HuH-7.5 (cell line): ENCODE measurements at regions not wholly inside any gene's neighbourhood (a gene's known extent, or its start where the extent isn't known, plus 50 kb on each side); places are given as distances from the start of the nearest gene placed in this dataset.
"Not testable (repeated sequence)": the region's sequence is repeated elsewhere in the genome, so short reads cannot be mapped to it uniquely, and the experiment has no call there.

Experiments used
- DNase-seq: peaks from one replicate; pipeline ENCODE4 v3.0.0; 2011; ENCODE audit warnings: low spot score

DNA sequence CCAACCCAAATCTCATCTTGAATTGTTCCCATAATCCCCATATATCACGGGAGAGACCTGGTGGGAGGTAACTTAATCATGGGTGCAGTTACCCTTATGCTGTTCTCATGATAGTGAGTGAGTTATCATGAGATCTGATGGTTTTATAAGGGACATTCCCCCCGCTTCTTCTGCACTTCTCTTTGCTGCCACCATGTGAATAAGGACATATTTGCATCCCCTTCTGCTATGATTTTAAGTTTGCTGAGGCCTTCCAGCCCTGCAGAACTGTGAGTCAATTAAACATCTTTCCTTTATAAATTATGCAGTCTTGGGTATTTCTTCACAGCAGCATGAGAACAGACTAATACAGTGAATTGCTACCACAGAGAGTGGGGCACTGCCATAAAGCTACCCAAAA lies 179.1 kb downstream of the LRIG3 start:
- no peak for DNase-seq

DNA sequence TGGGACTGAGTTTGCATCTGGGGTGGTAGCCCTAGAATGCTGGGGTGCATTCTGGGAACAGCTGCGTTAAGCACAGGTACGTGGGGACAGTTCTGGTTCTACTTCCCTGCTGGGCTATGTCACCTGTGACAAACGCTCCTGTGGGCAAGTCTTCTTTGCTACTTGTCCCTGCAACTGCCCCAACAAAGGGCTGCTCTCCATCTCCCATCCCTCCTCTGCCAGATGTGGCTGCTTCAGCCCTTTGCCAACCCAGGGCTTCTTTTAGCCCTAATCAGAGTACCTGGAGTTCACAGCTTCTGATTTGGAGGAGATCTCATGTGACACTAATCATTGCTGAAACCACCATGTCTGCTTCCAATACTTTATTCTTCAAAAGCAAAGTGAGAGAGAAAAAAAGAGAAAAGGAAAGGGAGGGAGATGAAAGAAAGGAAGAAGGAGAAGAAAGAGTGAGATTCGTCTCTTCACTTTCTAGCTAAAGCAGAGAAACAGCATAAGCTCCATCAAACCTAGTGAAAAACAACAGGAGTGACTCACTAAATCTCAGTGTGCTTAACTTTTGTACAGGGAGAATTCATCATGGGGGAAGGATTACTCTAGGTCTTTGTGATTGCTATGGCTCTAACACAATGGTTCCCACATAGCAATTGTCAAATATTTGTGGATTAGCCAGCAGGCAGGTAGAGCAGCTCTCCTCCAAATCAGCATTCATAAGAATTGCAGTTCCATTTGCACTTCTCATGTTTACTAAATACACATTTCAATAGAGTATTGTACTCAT lies 174.8 kb downstream of the LRIG3 start:
- DNase-seq: no peak

DNA sequence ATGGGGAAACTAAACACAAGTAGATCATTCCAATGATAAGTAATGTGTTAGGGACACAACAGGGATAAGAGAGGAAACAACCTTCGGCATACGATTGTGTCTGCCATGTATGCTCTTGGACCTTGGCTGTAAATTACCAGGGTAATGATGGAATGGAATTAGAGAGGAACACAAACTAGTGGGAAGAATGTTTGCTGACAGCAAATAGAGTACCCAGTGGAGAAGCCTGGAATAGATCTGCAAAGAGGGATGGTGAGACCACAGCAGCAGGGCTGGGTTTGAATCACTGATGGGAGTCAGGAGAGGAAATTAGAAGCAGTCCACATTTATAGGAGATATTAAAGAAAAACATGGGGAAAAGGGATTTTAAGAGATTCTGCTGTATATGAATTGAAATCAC lies 172.8 kb downstream of the LRIG3 start:
- no peak for DNase-seq

DNA sequence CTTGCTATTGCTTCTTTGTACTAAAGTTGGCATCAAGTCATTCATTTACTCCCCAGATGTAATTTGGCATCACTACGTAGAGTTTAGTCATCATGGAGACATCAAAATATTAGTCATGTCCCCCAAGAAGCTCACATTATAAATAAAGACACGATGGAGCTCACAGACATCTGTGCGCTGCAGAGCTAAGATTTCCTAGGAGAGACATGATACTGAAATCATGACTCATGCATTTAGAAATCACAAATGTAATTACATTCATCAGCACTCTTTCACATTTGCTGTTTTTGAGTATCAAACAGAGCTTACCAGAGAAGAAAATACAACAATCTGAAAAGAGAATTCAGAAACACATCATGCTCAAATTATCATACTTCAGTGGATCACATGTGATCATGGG lies 169.8 kb downstream of the LRIG3 start:
- no peak for DNase-seq

DNA sequence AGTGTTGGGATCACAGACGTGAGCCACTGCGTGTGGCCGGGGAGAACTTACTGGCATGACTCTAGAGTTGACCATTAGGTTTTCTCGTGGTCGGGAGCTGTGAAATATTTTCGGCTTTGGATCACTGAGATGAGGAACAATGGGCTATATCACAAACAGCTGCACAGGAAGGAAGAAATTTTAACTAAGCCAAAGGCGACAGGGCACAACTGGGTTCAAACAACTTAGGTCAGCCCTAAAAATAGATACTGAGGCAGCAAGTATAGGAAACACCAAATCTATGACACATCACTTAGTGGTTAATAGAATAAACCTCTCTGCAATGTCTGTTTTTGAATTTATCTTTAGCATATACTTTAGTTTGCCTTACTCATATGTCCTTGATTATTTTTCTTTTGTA lies 162.9 kb downstream of the LRIG3 start:
- no peak for DNase-seq

DNA sequence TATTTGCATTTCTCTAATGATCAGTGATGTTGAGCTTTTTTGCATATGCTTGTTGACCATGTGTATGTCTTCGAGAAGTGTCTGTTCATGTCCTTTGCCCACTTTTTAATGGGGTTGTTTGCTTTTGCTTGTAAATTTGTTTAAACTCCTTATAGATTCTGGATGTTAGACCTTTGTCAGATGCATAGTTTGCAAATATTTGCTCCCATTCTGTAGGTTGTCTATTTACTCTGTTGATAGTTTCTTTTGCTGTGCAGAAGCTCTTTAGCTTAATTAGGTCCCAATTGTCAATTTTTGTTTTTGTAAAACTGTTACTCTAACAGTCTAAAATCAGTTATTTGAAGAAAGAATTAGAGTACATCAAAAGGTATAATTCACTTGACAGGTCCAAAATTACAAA lies 160.6 kb downstream of the LRIG3 start:
- not testable (repeated sequence) for DNase-seq

DNA sequence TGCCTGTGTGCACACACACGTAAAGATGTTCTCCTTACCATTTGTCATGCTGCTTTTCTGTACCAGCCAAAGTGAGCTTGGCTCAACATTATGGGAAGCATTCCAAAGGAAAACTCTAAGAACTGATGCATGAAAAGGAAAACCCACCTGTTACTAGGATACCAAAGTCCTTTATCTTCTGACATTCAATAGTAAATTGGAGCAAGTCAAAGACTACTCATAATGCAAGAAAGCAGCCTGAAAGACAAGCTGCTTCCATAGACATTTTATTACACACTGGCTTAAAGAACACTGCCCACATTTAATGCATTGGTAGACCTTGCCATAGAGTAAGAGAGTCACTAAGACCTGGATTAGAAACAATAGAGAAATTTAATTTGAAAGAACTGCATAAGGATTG lies 159.0 kb downstream of the LRIG3 start:
- no peak for DNase-seq

DNA sequence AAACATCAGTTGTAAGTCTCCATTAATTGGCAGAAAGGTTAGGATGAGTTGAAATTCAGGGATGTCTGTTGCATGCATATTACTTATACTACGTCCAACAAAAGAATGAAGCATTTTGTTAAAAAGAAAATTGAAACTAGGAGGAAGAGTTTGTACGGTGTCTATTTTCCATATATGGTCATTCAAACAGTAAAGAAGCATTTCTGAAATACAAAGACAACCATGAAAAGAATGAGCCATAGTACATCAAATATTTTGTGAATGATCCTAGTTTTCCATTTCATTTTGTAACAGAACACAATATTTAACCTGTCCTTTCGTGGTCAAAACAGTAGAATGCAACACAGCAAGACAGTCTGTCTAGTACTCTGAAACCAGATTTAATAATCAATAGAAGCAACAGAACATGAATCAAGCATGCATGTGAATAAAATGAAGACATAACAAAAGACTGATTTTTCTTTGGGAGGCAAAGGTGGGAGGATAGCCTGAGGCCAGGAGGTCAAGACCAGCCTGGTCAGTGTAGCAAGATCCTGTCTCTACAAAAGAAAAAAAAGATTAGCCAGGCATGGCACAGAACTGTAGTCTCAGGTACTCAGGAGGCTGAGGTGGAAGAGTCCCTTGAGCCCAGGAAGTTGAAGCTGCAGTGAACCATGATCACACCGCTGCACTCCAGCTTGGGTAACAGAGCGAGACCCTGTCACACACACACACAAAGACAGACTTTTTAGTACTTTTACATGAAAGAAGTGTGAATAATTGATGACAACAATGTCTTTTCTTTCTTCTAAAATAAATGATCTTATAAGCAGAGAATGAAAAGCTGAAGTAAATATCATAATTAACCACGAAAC lies 156.0 kb downstream of the LRIG3 start:
- DNase-seq: no peak

DNA sequence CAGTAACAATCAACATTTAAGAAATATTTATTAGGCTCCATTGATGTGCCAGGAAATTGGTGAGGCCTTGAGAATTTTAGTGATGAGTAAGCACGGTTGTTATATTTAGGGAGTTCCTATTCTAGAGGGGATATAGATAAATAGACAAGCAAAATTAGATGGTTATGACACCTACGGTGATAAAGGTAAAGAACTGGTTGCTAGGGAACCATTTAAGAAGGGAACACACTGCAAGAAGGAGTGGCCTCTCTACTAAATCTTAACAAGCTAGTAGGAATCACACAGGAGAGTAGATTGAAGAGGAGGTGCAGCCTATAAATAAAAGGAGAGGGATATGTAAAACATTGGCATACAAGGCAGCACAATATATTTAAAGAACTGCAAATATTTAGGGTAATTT lies 155.2 kb downstream of the LRIG3 start:
- no peak for DNase-seq

DNA sequence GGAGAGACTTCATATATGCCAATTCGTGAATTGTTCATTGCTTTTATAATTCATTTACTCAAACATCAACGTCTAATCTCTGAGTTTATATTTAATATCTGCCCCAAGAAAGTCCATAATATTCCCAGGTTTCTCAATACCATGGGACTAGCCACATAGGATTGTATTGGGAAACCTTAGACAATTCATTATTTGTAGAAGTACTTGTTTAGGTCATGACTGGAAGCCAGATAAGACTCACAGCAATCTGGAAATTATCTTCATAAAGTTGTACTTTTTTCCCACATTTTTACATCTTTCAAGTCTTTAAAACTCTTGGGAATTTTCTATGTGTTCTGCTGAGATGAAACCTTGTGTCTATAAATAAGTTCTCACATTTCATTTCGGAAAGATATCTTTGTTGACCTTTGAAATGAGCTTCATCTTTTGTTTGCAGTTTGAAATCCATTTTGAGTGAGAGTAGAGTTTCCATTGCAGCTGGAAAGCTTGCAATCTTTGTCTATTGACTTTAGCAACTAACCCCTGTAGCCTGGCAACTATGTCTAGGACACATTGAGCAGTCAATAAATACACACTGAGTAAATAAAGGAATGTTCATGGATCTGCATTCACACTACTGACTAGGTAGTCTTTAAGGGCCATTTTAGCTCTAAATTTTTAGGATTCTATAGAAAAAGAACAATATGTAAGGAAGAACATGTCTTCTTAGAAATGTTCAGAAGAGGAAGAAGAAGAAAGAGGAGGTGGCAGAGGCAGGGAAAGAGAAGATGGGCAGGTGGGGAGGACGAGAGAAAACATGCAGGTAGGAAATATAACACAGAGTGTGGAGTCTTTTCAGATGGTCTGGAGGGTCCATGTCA lies 154.4 kb downstream of the LRIG3 start:
- peak; percentile 19 for DNase-seq

DNA sequence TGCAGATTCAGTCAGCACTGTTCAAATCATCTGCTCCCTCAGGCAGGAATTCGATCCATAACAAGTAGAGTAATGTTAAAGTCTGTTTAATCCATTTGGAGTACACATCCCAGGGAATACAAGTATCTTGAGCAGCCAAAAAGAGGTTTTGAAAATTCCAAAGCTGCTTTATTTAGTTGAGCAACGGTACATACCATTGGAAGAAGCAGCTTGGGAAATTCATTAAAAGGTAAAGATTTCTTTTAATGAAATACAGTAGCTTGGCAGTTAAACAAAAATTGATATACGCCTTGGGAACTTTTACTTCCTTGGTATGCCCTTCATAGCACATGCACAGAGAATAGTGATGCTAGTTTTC lies 153.8 kb downstream of the LRIG3 start:
- DNase-seq: no peak

DNA sequence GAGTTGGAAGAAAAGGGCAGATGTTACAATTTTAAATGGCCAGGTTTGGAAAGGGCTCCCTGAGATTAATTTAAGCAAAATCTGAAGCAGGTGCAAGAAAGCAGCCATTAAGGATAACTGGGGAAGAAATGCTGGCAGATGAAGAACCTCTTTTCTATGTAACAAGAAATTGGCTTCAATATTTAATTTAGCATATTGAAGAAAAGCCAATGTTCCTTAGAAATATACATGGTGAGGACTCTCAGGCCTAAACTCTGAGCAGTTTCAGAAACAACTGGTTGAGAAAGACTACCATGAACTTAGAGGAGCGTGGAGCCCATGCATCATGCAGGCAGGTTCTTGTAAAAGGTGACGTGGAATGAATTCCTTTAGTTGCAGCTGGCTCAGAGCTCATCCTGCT lies 152.8 kb downstream of the LRIG3 start:
- no peak for DNase-seq

DNA sequence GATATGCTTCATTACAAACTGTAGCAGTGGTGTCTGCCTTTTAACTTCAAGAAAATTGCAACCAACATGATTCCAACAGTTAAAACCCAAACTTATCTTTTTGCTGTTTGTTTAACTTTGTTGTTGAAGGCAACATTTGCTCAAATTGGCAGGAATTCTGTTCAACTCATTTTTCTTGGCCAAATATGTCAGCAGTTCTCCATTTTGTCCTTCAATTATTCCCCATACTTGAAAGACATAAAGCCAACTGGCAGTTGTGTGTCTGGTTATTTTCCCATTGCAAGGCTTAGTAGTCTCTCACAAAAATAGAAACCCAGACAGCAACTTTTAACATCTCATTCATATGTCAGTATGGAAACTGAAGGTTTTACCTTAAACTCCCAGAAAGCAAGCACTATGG lies 146.3 kb downstream of the LRIG3 start:
- no peak for DNase-seq

DNA sequence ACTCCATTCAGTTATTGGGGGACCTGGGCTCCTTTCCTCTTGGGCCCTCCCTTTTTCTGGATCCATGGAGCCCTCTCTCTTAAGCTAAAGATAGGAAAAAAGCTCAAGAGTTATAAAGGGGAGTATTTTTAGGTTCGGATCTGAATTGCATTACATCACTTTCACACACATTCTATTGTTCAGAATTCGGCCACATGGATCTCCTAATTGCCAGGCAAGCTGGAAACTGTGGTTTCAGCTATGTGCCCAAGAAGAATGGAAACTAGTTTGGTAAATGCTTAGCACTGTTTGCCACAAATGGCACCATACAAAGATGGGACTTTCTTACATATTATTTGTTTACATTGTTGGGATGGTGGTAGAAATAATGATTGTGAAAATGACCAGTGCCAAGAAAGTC lies 145.6 kb downstream of the LRIG3 start:
- no peak for DNase-seq

DNA sequence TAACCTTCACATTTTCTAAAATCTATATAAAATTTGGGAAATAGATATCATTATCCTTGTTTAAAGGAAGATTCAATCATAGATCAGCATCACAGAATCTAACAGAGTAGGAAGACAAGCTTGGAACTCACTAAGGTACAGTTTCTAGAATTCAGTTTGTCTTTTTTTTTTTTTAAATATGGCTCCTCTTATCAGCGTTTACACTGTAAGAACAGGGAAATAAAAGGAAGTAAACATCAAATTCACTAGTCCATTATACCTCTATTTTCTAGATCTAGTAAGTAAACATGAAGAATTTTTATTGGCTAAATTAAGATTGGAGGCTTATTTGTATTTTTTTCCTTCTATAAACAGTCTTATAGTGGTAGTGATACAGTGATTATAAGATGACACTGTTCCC lies 144.9 kb downstream of the LRIG3 start:
- no peak for DNase-seq

DNA sequence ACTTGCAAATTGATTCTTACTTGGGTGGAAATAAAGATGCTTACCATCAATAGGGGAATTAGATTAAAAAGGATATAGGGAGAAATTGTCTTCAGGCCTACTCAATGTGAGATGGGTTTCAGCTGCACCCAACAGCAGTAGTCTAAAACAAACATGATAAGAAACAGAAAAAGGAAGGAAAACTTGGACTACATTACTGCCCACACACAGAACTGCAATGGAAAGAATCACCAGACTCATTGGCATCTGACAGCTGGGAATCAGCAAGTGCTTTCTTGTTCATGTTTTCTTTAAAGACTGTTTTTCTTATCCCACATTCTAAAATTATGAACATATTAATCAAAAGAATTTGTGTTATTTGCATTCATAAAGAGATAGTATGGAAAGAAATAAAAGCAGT lies 144.2 kb downstream of the LRIG3 start:
- no peak for DNase-seq

DNA sequence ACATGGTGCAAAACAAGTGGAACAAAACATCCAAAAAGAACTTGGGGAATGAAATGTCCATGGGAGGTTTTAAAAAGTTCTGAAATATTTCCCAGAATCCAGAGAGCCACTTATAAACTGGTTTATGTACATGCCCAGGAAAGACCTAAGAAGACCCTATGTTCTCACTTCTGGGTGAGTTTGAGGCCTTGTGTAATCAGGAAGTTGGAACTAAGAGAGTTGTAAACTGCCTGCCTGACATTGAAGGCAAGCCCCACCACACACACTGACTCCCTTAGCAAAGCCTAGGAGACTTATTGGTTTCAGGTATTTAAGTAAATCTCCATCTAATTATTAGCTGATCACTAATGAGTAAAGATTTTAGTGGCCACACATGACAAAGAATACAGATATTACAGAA lies 142.5 kb downstream of the LRIG3 start:
- DNase-seq: no peak

DNA sequence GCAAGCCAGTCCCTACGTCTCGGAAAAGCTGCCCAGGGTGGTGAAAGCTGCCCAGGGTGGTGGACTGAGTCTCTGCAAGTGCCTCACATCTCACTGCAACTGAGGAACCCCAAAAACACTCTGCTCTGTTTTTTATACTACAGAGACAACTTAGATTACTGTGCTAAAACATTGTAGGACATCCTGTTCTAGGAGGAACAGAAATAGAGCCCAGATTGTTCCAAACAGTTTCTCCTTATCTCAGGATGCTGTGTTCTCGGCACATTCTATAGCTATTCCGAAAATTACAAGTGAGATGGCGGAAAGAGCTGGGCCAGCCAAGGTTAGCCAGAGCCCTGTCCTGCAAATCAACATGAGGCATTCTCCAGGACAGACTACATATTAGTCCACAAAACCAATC lies 138.7 kb downstream of the LRIG3 start:
- no peak for DNase-seq

DNA sequence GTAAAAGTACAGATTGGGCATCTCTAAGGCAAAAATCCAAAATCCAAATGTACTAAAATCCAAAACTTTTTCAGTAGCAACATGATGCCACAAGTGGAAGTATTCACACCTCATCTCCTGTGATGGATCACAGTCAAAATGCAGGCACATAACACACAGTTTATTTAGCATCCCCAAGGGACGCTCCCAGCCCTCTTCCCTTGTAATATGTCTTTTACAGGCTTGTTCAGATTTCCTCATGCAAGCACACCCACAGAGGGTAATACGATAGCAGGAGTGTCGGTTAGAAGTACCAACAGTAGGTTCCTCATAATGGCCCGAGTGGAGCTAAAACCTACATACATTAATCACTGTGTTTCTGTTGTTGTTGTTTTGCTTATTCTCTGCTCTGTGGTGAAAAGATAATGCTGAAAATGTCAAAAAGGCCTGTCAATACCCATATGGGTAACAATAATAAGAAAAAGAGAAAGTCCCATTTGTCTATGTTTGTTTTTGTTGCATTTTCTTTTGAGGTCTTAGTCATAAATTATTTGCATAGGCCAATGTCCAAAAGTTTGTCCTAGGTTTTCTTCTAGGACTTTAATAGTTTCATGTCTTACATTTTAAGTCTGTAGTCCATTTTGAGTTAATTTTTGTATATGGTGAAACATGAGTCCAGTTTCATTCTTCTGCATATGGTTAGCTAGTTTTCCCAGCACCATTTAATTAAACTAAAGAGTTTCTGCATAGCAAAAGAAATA lies 133.1 kb downstream of the LRIG3 start:
- no peak for DNase-seq

DNA sequence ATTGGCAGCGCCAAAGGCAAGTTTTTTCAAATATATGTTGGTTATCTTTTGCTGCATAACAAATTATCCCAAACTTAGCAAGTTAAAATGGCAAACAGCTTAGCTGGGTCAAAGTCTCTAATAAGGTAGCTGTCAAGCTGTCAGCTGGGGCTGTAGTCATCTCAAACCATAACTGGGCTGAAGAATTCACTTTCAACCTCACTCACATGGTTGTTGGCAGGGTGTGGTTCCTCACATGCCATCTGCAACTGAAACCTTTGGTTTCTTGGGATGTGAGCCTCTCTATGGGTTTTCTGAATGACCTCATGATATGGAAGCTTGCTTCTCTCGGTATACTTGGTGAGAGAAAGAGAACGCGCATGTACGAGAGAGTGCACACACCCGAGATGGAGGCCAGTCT lies 125.4 kb downstream of the LRIG3 start:
- DNase-seq: no peak

DNA sequence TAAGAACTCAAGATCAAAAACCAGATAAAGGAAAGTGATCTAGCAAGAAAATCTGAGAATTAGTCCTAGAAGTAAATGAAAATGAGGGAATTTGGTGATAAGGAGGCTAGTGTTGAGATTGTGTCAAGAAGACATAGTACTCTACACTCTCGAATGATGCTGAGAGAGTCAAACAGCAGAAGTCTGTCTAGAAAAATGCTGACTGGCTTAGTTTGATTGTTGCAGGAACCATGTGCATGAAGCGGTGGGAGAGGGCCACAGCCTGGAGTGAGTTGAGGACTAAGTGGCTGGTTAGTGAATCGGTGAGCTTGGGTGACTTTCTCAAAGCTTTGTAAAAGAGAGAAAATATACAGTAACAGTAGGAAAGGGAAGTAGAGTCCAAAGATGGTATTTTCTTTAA lies 124.5 kb downstream of the LRIG3 start:
- no peak for DNase-seq

DNA sequence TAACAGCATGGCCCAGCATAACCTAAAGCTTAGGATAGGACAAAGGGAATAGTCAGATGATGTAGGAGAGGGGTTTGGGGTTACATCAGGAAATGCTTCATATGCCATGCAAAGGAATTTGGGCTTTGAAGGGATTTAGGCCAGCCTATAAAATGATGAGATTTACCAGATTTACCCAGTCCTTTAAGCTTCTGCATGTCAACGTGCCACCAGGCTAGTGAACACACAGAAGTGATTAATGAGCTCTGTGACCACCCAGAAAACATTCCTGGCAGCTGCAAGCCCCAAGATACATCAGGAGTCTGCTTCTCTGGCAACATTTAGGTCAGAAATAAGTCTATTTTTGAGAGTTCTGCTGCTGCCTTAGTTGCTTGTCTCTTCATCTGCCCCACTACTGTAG lies 118.3 kb downstream of the LRIG3 start:
- DNase-seq: no peak
